ENCODE measurements at regions not wholly inside any gene's neighbourhood (a gene's known extent, or its start where the extent isn't known, plus 50 kb on each side); places are given as distances from the start of the nearest gene placed in this dataset.

- Histone ChIP-seq H3K27me3 (no peaks in the 10 kb centered on the region), H3K4me3 (no peak overlapping the region), H3K4me1 (no peaks in the 10 kb centered on the region), H3K27ac (no peak overlapping the region), H3K36me3 (no peaks in the 10 kb centered on the region), H3K9me3 (no peaks in the 10 kb centered on the region)
- no peak for DNase-seq (ENCODE audit: extremely low spot score in 2 of 2)
- intact Hi-C loops (cut with DNase I) = no loop called here
- TF ChIP-seq CTCF (IDR thresholded peaks at IDR 0.05) = peak in 1 of 3 experiments; percentile 38
- TF ChIP-seq POLR2A (IDR thresholded peaks at IDR 0.05) = no peak
- TF ChIP-seq POLR2AphosphoS5 (IDR thresholded peaks at IDR 0.05; ENCODE audit: insufficient read depth in 1 of 2, low read depth in 1 of 2) = no peak
Observed at GRCh38 chr1:164914208-164914607, 355.2 kb downstream of the PBX1 start.

- TF ChIP-seq POLR2A (IDR thresholded peaks at IDR 0.05) (no peak), POLR2AphosphoS5 (IDR thresholded peaks at IDR 0.05; ENCODE audit: insufficient read depth in 1 of 2, low read depth in 1 of 2) (no peak), CTCF (IDR thresholded peaks at IDR 0.05) (no peak)
- Histone ChIP-seq H3K4me3 (no peak overlapping the region), H3K4me1 (no peaks in the 10 kb centered on the region), H3K9me3 (no peaks in the 10 kb centered on the region), H3K27me3 (no peaks in the 10 kb centered on the region), H3K36me3 (no peaks in the 10 kb centered on the region), H3K27ac (no peak overlapping the region)
- intact Hi-C loops (cut with DNase I) = no loop called here
- no peak for DNase-seq (ENCODE audit: extremely low spot score in 2 of 2)
Observed at GRCh38 chr1:164912290-164912689, 353.3 kb downstream of the PBX1 start.

- TF ChIP-seq CTCF (IDR thresholded peaks at IDR 0.05) (no peak), POLR2AphosphoS5 (IDR thresholded peaks at IDR 0.05; ENCODE audit: insufficient read depth in 1 of 2, low read depth in 1 of 2) (no peak)
- no peaks in the 10 kb centered on the region for H3K27me3 ChIP-seq
- H3K9me3 ChIP-seq = no peaks in the 10 kb centered on the region
- no peak overlapping the region for H3K27ac ChIP-seq
- no peak for DNase-seq (ENCODE audit: extremely low spot score in 2 of 2)
- no peak overlapping the region for H3K4me3 ChIP-seq
- H3K4me1 ChIP-seq = no peaks in the 10 kb centered on the region
- no peaks in the 10 kb centered on the region for H3K36me3 ChIP-seq
- intact Hi-C loops (cut with DNase I) = no loop called here
Observed at GRCh38 chr1:164910671-164911070, 351.7 kb downstream of the PBX1 start.

- H3K36me3 ChIP-seq = no peaks in the 10 kb centered on the region
- intact Hi-C loops (cut with DNase I) = no loop called here
Observed at GRCh38 chr1:164907666-164908065, 348.7 kb downstream of the PBX1 start.

GRCh38 chr1:164905869-164906268, 346.9 kb downstream of the PBX1 start:
- Histone ChIP-seq H3K27ac (no peak overlapping the region), H3K4me1 (no peaks in the 10 kb centered on the region), H3K27me3 (no peaks in the 10 kb centered on the region), H3K4me3 (no peak overlapping the region), H3K9me3 (no peaks in the 10 kb centered on the region), H3K36me3 (no peaks in the 10 kb centered on the region)
- intact Hi-C loops (cut with DNase I) = no loop called here
- TF ChIP-seq POLR2A (IDR thresholded peaks at IDR 0.05) = no peak
- TF ChIP-seq POLR2AphosphoS5 (IDR thresholded peaks at IDR 0.05; ENCODE audit: insufficient read depth in 1 of 2, low read depth in 1 of 2) = no peak
- TF ChIP-seq CTCF (IDR thresholded peaks at IDR 0.05) = no peak
- DNase-seq (ENCODE audit: extremely low spot score in 2 of 2) = no peak

More at GRCh38 chr1:164907666-164908065, 348.7 kb downstream of the PBX1 start:
- Histone ChIP-seq H3K4me1 (no peaks in the 10 kb centered on the region), H3K4me3 (no peak overlapping the region), H3K9me3 (no peaks in the 10 kb centered on the region), H3K27ac (no peak overlapping the region), H3K27me3 (no peaks in the 10 kb centered on the region)
- TF ChIP-seq POLR2A (IDR thresholded peaks at IDR 0.05) (no peak), POLR2AphosphoS5 (IDR thresholded peaks at IDR 0.05; ENCODE audit: insufficient read depth in 1 of 2, low read depth in 1 of 2) (no peak), CTCF (IDR thresholded peaks at IDR 0.05) (no peak)
- no peak for DNase-seq (ENCODE audit: extremely low spot score in 2 of 2)
